Fibroblast of lung (primary cell): ENCODE measurements at regions not wholly inside any gene's neighbourhood (a gene's known extent, or its start where the extent isn't known, plus 50 kb on each side); places are given as distances from the start of the nearest gene placed in this dataset.

Experiments
- CTCF ChIP-seq, 2 donors: IDR thresholded peaks in 1 of 2; conservative IDR thresholded peaks in 1 of 2; 1 replicate in 1 of 2; 2 replicates in 1 of 2; pipeline ENCODE4 v1.5.1; 2011 to 2012; ENCODE audit warnings: low read length in 2 of 2, control low read depth in 1 of 2, inconsistent platforms in 1 of 2, low read depth in 1 of 2, mild to moderate bottlenecking in 1 of 2
- EZH2 ChIP-seq: IDR thresholded peaks from 2 replicates; pipeline ENCODE4 v1.5.1; 2012; ENCODE audit warnings: low read length, control low read depth, mild to moderate bottlenecking; ENCODE audit errors: missing control alignments

GRCh38 chr1:185679220-185679619 lies 55.0 kb upstream of the HMCN1 start:
- TF ChIP-seq EZH2: no peak
- TF ChIP-seq CTCF (conservative IDR thresholded peaks at IDR 0.05 in 1 of 2, IDR thresholded peaks at IDR 0.05 in 1 of 2; ENCODE audit: low read depth in 1 of 2, low read length in 2 of 2): no peak
